ENCODE measurements at regions not wholly inside any gene's neighbourhood (a gene's known extent, or its start where the extent isn't known, plus 50 kb on each side); places are given as distances from the start of the nearest gene placed in this dataset.
A peak's percentile ranks its signal among the peaks of the same experiment; 100 is the strongest.

DNA sequence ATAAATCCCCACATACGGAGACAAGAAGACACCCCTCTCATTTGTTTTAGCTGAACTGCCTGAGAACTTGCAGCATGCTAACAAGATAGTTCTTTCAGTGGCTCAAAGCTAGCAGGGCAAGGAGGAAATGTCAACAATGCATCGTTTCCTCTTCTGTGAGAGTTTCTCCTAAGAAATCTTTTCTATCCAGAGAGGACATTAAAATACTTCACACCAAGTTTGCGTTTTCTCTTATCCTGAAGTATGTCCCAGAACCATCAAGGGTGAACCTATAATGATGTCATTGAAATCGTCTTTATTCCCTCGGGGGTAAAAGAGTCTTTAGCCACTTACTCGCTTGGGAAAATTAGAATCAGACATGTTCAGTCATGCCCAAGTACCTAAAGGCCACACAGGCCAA is 541.7 kb upstream of the MDFIC2 start:
- Mint-ChIP-seq H3K9me3 (no peaks in the 10 kb centered on the region), H3K4me1 (peaks cover 18% of the 10 kb centered on the region), H3K4me3 (no peak overlapping the region), H3K27me3 (ENCODE audit: low read depth) (peaks cover 5% of the 10 kb centered on the region), H3K36me3 (ENCODE audit: low read depth) (no peaks in the 10 kb centered on the region), H3K27ac (no peak overlapping the region)
- TF ChIP-seq, protein P1, sequence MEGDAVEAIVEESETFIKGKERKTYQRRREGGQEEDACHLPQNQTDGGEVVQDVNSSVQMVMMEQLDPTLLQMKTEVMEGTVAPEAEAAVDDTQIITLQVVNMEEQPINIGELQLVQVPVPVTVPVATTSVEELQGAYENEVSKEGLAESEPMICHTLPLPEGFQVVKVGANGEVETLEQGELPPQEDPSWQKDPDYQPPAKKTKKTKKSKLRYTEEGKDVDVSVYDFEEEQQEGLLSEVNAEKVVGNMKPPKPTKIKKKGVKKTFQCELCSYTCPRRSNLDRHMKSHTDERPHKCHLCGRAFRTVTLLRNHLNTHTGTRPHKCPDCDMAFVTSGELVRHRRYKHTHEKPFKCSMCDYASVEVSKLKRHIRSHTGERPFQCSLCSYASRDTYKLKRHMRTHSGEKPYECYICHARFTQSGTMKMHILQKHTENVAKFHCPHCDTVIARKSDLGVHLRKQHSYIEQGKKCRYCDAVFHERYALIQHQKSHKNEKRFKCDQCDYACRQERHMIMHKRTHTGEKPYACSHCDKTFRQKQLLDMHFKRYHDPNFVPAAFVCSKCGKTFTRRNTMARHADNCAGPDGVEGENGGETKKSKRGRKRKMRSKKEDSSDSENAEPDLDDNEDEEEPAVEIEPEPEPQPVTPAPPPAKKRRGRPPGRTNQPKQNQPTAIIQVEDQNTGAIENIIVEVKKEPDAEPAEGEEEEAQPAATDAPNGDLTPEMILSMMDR (IDR thresholded peaks at IDR 0.05; ENCODE audit: unreplicated experiment in 3 of 3), result no peak

DNA sequence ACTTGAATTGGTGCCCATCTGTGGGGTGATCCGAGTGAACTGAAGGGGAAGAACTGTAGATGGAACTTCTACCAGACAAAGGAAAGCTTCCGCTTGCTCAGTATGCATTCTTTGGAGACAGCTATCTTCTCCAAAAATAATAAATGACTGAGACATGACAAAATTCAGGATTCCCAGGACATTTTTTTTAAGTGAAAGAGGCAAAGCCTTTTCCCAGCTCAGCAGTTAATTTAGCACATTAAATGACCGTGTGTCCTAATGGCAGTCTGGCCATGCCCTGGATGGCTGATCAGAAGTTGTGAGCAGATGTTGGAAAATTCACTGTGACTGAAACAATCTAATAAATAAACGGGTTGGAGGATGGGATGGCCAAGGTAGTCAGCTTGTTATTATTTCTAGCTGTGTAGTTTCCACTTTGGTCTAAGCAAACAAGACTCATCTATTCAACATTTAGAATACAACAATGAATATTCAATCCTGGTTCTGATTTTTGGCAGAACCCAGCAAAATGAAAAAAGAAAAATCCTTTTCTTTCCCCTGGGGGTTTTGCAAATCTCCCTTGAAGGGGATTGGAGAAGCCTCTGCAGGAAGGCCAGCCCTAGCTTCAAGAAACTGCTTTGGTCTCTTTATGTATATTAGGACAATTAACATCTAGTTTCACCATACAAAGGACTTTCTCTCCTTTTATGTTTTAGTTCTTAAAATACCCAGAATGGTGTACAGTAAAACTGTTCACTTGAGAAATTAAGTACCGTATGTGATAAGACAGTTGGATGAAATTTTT is 540.9 kb upstream of the MDFIC2 start:
- peaks cover 18% of the 10 kb centered on the region for H3K4me1 Mint-ChIP-seq
- peaks cover 7% of the 10 kb centered on the region for H3K9me3 Mint-ChIP-seq
- H3K27me3 Mint-ChIP-seq (ENCODE audit: low read depth), result peaks cover 5% of the 10 kb centered on the region

DNA sequence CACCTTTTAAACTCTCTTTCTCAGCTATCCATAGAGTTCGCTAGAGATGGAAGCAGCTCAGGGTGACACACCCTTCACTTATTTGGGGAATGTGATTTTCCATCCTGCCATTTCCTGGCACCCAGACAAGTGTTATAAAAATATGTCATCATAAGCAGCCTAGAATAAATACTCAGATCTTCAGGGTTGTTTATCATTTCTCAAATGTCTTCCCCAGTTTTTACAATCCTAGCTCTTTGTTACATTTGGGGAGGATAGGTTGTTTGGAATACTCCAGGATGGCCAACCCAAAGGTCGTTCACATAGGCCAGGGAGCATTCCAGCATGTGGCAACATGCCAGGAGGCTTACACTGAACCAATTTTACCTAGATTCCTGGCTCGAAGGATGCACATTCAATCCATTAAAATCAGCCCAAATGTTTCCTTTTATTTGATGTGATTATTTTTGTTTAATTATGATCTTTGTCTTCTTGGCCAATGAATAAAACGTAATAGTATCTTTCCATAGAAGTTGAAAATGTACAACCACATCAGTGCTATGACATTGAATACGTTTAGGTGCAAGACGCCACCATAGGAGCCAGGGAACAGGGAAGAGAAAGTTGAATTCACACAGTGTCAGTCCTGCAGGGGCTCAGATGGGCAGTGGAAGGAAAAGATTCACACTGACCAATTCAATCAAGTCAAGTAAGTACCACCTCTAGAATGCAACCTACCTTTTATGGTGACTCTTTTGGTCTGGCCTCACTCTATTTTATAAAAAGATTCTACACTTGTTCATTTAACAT is 537.7 kb upstream of the MDFIC2 start:
- no peak overlapping the region for H3K4me3 Mint-ChIP-seq
- TF ChIP-seq, protein P1 (IDR thresholded peaks at IDR 0.05; ENCODE audit: unreplicated experiment in 3 of 3), result no peak
- H3K27ac Mint-ChIP-seq, result peak overlapping the region in 2 of 3 experiments; percentile 14 to 61
- no peaks in the 10 kb centered on the region for H3K36me3 Mint-ChIP-seq (ENCODE audit: low read depth)
- peaks cover 15% of the 10 kb centered on the region for H3K9me3 Mint-ChIP-seq
- H3K4me1 Mint-ChIP-seq, result peaks cover 18% of the 10 kb centered on the region
- H3K27me3 Mint-ChIP-seq (ENCODE audit: low read depth), result peaks cover 5% of the 10 kb centered on the region

More for the DNA sequence above, 540.9 kb upstream of the MDFIC2 start:
- Mint-ChIP-seq H3K4me3 (no peak overlapping the region), H3K27ac (no peak overlapping the region), H3K36me3 (ENCODE audit: low read depth) (no peaks in the 10 kb centered on the region)
- TF ChIP-seq, protein P1 (IDR thresholded peaks at IDR 0.05; ENCODE audit: unreplicated experiment in 3 of 3), result no peak

DNA sequence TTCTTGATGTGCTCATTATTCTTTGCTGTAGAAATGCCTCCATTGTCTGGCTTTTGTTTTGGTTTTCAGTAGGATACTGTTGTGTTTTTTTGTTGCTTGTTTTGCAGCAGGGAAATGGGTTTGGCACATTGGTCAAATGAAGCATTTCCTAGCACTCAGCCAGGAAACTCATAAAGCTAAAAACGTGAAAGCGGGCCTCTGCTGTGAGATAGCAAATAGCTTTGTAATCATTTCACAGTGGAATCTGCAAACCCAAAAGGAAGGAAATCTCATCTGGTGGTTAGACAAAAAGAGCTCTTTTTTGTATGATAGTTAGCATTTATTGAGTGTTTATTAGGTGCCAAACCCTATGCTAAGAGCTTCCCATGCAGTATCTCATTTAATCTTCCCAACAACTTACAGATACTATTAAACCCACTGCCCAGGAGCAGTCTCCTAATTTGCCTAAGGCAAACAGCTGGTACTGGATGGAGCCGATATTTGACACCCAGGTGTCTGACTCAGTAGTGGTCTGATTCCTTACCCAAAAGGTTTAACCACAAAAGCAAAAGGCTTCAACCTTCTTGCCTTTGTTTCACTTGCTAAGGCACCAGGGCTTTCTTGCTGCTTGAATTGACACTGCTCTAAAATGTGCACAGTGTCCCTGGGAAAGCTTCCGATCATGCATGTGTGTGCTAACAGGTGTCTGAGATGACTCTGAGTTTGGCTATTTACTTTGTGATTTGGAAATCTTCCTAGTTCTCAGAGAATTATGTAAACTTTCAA is 527.9 kb upstream of the MDFIC2 start:
- H3K4me1 Mint-ChIP-seq, result no peaks in the 10 kb centered on the region
- TF ChIP-seq, protein P1 (IDR thresholded peaks at IDR 0.05; ENCODE audit: unreplicated experiment in 3 of 3), result no peak
- no peaks in the 10 kb centered on the region for H3K27me3 Mint-ChIP-seq (ENCODE audit: low read depth)
- no peak overlapping the region for H3K27ac Mint-ChIP-seq
- no peak overlapping the region for H3K4me3 Mint-ChIP-seq
- H3K36me3 Mint-ChIP-seq (ENCODE audit: low read depth), result no peaks in the 10 kb centered on the region
- no peaks in the 10 kb centered on the region for H3K9me3 Mint-ChIP-seq

DNA sequence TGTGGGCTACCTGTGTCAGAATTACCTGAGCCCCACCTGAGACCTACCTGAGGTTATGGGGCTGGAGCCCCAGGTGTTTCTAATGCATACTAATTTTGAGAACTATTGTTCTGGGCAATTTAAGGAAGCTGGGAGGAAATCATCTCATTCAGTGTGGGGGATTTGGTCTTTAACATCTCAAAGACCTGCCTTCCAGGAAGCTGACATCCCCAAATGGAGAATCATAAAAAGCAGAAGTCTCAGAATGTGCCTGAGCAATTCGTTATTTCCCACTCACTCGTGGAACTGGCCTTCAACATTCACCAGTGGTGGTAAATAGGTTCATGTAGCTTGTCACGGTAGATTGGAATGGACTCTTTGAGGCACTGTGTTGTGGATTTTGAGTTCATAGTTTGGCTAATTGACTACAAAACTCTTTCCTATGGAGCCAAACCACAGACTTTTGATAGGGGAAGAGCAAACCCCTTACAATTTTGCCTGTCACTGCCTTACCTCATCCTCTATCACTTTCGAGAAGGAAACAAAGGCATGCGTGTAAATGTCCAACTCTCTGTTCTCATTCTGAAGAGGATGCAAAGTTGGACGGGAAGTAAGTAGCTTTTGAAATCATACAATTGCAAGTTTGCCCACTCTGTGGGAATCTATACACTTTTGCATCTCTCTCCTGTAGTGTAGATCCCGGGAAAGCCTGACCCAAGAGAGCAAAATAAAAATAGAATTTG is 521.0 kb upstream of the MDFIC2 start:
- Mint-ChIP-seq H3K4me3 (no peak overlapping the region), H3K9me3 (no peaks in the 10 kb centered on the region), H3K27ac (peak overlapping the region in 1 of 3 experiments; percentile 79), H3K27me3 (ENCODE audit: low read depth) (peaks cover 4% of the 10 kb centered on the region), H3K36me3 (ENCODE audit: low read depth) (no peaks in the 10 kb centered on the region), H3K4me1 (peaks cover 35% of the 10 kb centered on the region)
- TF ChIP-seq, protein P1 (IDR thresholded peaks at IDR 0.05; ENCODE audit: unreplicated experiment in 3 of 3), result no peak
